SK-N-DZ (cell line): ENCODE measurements at regions not wholly inside any gene's neighbourhood (a gene's known extent, or its start where the extent isn't known, plus 50 kb on each side); places are given as distances from the start of the nearest gene placed in this dataset.

Experiments used
- DNase-seq: peaks from one replicate; pipeline ENCODE4 v3.0.0-alpha.2; 2015; ENCODE audit warnings: low spot score

DNA sequence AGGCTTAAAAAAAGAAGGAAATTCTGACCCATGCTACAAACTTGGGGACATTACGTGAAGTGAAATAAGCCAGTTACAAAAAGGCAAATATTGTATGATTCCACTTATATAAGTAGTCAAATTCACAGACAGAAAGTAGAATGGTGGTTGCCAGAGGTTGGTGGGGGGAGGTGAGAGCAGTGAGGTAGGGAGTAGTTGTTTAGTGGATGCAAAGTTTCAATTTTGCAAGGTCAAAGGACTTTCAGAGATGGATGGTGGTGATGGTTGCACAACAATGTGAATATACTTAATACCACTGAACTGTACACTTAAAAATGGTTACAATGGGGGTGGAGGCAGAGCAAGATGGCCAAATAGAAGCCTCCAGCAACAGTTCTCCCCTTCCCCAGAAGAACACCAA lies 86.2 kb upstream of the PLXNC1 start:
- no peak for DNase-seq

DNA sequence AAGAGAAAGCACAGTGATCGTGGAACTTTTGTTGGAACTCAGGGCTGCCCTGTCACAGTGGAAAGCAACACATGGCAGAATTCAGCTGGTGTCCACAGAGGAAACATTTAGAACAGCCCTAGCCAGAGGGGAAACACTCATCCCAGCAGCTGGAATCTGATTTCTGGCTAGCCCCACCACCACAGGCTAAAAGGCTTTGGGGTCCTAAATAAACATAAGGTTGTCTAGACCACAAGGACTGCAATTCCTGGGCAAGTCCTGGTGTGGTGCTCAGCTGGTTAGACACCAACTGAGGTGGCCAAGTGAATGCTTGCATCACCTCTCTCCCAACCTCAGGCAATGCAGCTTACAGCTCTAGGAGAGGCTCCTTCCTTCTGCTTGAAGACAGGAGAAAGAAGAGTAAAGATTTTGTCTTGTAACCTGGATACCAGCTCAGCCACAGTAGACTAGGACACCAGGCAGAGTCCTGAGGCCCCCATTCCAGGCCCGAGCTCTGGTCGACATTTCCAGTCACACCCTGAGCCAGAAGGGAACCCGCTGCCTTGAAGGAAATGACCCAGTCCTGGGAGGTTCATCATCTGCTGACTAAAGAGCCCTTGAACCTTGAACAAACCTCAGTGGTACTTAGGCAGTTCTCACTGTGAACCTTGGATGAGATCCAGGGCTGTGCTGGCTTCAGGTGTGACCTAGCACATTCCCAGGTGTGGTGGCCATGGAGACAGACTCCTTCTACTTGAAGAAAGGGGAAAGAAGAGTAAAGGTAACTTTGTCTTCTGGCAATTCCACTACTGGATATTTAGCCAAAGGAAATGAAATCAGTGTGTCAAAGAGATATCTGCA lies 85.4 kb upstream of the PLXNC1 start:
- no peak for DNase-seq

GRCh38 chr12:94070520-94070919 lies 77.9 kb upstream of the PLXNC1 start:
- no peak for DNase-seq

GRCh38 chr12:94071258-94071657 lies 77.1 kb upstream of the PLXNC1 start:
- DNase-seq, result no peak

GRCh38 chr12:94073441-94074051 lies 74.8 kb upstream of the PLXNC1 start:
- no peak for DNase-seq

DNA sequence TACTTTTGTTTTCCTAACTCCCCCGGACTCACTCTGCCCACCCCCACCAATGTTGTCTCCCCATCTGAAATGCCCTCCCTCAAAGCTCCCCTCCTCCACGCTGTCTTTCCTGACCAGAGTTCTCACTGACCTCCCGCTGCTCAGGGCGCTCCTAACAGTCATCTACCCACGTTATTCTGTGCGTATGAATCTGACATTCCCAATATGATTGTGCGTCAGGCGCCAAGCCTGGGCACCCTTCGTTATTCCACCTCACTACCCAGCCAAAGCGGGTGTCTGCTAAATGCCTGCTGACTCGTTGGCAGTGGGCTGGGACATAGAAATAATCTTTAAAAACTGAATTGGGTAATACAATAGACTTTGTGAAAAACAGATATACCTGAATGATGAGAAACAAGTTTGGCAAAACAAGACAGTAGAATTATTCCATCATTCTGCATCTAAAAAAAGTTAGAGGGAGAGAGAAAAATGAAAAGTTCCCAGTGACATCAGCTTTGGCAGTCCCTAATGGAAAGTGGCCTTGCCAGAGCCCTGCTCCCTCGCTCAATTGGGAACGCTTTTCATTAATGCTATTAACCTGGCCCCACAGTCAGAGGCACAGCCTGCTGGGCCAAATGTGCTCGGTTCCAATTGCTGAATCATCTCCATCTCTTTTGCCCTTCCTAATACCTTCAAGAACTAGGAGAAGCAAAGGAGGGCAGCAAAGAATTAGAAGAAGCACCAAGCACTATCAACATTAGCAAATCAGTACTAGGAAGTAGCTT lies 74.0 kb upstream of the PLXNC1 start:
- no peak for DNase-seq

GRCh38 chr12:94074980-94075629 lies 73.3 kb upstream of the PLXNC1 start:
- DNase-seq, result no peak

DNA sequence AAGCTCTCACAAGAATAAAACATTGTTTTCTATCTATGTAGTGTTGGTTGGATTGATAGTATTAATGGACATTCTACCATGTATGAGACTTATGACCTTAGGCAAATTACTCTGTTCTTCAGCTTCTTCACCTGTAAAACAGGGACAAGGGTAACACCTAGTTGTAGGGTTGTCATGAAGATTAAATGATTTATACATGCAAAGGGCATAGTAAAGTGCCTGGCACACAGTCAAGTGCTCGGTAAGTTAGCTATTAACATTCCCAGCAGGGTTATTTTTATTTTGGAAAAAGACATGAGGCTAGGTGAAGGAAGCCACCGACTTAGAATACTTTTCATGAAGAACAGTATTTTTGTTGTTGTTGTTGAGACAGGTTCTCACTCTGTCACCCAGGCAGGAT lies 71.2 kb upstream of the PLXNC1 start:
- DNase-seq, result no peak

DNA sequence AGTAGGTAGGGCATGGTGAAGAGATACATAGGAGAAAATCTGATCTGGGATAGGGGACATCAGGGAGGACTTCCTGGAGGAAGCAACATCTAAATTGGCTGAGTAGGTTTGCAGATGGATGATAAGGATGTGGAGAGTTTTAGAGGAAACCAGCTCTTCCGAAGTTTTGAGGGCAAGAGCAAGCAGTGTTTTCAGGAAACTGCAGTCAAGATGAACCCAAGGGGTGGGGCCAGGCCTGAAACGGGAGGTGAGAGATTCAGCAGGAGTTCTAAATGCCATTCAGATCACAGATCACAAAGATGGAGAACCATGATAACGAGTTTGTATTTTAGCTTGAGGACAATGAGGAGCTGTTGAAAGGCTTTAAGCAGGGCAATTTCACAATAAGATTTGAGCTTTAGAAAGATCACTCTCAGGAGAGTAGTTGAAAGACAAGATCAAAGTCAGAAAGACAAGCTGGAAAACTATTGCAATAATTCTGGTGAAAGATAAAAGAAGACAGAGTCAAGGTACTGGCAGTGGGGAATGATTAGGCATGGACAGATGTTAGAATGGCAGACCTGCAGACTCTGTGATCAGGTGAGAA lies 70.1 kb upstream of the PLXNC1 start:
- no peak for DNase-seq

DNA sequence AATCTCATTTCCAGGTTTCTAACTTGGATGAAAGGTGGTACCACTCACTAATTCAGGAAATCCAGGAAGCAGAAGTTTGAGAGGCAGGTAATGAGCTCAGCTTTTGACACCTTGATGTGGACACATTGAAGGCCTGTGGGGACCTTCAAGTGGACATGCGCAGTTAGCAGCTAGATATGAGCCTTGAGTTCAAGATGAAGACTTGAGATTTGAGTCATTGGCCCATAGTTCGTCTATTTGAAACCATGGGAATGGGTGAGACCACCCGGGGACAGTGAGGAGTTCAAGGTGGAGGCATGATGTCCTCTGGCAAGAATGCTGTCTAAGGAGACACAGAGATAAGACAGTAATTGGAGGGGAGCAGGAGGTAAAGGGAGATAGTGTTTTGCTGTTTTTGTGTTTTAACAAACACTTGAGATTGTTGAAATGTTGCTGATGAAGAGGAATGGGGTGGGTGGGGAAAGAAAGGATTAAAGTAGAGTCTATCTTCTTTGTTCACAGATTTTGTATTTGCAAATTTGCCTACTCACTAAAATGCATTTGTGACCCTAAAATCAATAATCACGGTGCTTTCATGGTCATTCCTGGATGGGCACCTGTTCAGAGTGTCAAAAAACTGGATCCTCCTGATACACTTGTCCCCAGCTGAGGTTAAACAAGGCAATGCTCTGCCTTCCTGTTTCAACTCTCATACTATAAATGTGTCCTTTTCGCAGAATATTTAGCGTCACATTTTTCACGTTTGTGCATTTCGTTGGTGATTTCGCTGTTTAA lies 69.5 kb upstream of the PLXNC1 start:
- DNase-seq, result no peak

GRCh38 chr12:94079566-94080340 lies 68.6 kb upstream of the PLXNC1 start:
- no peak for DNase-seq

DNA sequence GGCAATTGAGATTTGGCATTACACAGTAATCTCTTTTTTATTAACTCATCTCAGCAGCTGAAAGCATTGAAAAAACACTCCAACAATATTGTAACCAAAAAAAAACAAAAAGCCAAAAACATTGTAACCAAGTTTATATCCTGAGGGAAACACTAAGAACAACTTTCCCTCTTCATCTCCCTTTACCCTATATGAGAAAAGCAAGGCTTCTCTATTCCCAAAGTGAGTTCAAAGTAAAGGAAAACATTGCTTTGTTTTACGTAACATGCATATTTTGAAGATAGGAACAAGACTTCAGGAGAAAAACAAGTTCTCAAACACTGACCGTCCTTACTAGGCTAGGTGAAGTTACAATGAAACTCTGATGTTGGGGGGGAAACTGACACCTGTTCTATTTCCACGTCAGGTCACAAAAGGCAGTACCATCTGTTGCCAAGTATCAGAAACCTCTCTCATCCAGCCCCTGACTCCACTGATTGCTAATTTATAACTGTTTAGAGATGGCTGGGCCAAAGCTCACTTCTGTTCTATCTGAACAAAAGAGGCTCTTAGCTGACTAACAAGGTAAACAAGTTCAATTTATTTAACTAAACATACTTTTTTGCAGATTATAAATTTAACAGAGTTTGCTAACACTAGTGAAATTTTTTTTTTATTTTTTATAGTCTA lies 67.9 kb upstream of the PLXNC1 start:
- no peak for DNase-seq

- no peak for DNase-seq
These were observed 65.7 kb upstream of the PLXNC1 start for GRCh38 chr12:94082690-94083089.

GRCh38 chr12:94089891-94090290 lies 58.5 kb upstream of the PLXNC1 start:
- DNase-seq, result no peak

DNA sequence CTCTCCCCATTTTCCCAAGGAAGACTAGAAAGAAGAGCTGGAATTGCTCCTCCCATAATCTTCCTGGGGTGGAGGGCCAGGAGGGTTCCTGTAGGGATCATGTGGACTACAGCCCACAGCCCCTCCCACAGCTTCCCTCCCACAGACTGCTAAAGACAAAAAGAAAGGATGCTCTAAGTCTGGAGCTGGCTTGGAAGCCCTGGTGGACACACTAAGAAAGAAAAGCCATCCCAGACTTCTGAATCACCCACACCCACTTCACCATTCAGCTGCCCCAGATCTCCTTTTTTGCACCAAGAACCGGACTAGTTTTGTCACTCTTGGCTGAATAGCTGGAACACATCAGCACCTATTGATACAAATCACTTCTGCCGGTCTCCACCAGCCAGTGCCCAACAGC lies 56.8 kb upstream of the PLXNC1 start:
- DNase-seq, result no peak

DNA sequence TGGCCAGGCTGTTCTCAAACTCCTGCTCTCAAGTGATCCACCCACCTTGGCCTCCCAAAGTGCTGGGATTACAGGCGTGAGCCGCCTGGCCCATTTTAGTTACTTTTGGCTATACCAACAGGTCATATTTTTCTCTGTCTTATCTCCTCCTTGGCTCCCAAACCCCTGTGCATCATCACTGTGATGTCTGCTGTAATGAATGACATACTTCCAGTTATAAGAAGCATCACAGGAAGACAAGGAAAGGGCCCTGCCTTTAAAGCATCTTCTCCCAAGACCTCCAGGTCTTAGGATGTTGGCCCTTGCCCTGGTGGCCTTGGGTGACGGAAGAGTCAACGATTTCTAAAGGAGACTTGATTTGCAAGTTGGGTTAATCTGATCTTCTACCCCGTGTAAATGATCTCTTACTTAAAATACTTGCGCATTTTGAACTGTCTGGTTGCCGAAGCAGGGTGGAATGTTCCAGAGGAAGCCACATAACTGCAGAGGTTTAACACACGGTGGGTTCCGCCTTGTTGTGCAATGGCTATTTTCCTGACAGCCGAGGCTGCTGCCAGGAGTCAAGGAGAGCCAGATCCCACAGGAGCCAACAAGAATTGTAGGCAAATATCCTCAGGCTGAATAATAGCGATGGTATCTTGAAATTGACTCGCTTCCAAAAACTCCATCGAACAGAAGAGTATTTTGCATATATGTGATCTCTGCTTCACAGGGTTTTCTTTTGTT lies 55.7 kb upstream of the PLXNC1 start:
- no peak for DNase-seq

- DNase-seq, result no peak
These were observed 53.7 kb upstream of the PLXNC1 start for GRCh38 chr12:94094700-94095099.

DNA sequence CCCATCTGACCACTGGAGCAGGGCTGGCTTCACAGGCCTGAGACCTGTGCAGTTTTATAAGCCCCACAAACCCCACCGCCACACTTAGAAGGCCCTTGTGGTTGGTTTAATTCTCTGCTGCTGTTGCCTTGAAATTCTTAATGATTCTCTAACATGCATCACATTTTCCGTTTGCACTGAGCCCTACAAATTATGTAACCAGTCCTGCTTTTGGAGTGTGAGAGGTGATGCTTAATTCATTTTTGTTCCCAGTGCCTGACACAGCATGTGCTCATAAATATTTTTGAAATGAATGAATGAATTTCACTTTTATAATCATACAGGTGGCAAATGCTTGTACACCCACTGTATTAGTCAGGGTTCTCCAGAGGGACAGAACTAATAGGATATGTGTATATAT lies 52.8 kb upstream of the PLXNC1 start:
- DNase-seq, result no peak

DNA sequence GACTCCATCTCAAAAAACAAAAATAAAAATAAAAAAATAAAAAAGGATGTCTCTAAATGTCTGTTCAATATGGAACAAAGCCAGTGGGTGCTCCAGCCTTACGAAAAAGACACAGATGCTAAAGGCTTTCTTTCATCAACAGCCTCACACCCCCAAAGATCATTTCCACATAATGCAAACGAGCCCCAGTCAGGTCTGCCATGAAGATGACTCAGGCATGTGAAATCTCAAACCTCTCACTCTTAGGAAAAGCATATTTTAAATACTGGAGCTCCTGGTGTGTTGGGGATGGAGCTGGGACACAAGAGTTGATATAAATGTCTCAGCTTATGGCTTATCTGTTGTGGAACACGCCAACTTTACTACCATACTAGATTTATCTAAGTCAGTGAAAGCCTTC lies 49.9 kb upstream of the PLXNC1 start:
- no peak for DNase-seq
